Astrocyte (in vitro differentiated cells and primary cell): ENCODE measurements at regions not wholly inside any gene's neighbourhood (a gene's known extent, or its start where the extent isn't known, plus 50 kb on each side); places are given as distances from the start of the nearest gene placed in this dataset.

Experiments
- CTCF ChIP-seq: IDR thresholded peaks from 2 replicates; pipeline ENCODE4 v1.5.1; 2011; ENCODE audit warnings: low read depth, mild to moderate bottlenecking, inconsistent platforms, low read length, moderate library complexity; ENCODE audit not compliant: insufficient read depth
- EZH2 ChIP-seq: IDR thresholded peaks from 2 replicates; pipeline ENCODE4 v1.6.1; 2012; ENCODE audit warnings: mild to moderate bottlenecking, low read length, inconsistent platforms; ENCODE audit not compliant: insufficient read depth

- TF ChIP-seq CTCF, result no peak
- TF ChIP-seq EZH2, result no peak
These were observed 275.1 kb downstream of the CYP26B1 start for GRCh38 chr2:71872466-71873051.
